HG03460 (cell line): ENCODE measurements at regions not wholly inside any gene's neighbourhood (a gene's known extent, or its start where the extent isn't known, plus 50 kb on each side); places are given as distances from the start of the nearest gene placed in this dataset.
"Not testable (repeated sequence)": the region's sequence is repeated elsewhere in the genome, so short reads cannot be mapped to it uniquely, and the experiment has no call there.

ENCODE experiments used
- ATAC-seq: cut with Tn5 transposase; IDR thresholded peaks from one replicate; pipeline ENCODE4 v1.9.1; 2021; ENCODE audit not compliant: unreplicated experiment

DNA sequence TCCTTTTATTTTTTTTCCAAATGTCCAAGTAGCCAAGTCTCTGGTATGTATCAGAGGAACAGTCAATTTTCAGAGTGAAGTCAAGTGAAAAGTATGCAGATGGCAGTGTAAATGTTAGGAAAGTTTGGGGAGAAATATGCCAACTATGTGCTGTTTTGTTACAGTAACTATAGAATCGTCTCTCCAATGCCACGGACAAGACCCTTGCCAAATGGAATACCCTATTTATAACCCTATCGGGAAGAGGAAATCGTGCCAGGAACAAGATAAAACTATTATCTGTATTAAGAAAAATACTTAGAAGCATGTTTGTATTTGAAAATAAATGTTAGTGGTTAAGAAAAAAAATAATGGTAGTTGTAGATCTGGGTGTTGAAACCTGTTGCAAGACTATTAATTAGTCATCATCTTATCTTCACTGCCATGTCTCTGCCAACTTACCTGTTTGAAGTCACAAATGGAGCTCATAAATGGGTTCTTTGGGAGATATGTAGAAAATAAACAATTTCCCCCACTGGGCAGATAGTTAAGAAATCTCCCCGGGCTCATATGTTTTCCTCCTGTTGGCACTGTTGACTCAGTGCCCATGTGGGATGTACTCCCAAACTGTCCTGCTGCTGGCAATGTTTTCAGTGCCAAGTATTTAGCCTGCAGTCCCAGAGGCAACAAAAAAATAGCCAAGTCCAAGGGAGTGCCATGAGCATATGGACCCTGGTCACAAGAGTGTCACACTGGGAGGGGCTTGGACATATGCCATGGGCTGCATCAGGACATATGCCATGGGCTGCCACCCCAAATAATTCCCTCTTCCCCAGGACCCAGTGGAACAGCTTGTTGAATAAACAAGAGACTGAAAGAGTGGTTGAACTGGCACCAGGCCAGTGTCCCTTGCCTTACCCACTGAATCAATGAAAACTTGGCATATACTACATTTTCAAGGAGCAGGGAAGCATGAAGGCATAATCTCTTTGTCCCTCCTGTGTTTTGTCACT is 366.9 kb downstream of the OSR1 start:
- ATAC-seq = no peak

DNA sequence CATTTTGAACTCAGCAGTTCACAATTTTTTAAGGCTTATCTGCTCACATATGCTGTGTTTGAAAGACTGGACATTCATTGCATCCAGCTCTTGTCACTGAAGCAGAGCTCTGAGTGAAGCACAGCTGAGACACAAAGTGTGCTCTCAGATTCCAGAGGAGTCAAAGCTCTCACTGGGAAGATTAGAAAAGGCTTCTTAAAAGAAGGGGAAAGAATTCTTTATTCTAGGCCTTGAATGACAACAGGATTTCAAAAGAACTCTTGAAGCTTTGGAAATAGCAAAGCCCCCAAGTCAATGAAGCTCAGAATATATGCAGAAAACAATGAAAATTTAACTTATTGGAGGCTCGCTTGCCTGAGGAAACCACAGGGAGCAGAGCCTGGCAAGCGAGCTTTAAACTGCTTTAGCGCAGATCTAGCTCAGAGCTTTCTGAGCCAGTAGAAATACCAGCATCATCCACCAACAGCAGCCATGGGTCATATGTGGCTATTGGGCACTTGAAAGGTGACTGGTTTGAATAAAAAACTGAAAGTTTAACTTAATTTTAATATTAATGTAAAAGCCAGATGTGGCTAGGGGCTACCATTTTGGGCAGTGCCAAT is 369.7 kb downstream of the OSR1 start:
- no peak for ATAC-seq

- ATAC-seq = no peak
Measured at GRCh38 chr2:18987592-18988073, 370.8 kb downstream of the OSR1 start.

- no peak for ATAC-seq
Measured at GRCh38 chr2:18987016-18987415, 371.4 kb downstream of the OSR1 start.

- ATAC-seq = no peak
Measured at GRCh38 chr2:18986046-18986445, 372.4 kb downstream of the OSR1 start.

DNA sequence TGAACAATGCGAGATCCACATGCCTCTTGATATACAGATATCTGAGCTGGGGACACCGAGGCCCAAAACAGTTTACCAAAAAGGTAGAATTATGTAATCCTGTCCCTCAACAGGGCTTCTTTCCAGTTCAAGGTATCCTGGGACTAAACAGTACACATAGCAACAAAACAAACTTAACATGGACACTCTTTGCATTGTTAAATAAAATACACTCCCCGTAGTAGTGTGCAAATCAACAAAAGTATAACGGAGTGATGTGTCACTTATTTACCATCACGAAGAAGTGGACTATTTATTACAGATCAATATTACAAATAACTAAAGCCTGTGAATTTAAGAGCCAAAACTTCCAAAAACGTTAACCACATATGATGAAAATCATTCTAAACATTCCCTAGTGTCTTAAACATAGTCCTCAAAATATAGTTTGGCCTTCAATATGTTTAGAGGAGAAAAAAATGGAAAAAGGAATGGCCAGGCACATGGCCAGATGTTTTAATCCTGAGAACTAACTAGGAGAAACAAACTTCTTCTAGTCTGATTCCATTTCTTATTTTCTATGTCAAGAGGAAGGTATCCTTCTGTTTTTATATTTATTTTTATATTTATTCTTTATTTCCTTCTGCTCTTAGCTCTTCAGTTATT is 377.5 kb downstream of the OSR1 start:
- no peak for ATAC-seq

DNA sequence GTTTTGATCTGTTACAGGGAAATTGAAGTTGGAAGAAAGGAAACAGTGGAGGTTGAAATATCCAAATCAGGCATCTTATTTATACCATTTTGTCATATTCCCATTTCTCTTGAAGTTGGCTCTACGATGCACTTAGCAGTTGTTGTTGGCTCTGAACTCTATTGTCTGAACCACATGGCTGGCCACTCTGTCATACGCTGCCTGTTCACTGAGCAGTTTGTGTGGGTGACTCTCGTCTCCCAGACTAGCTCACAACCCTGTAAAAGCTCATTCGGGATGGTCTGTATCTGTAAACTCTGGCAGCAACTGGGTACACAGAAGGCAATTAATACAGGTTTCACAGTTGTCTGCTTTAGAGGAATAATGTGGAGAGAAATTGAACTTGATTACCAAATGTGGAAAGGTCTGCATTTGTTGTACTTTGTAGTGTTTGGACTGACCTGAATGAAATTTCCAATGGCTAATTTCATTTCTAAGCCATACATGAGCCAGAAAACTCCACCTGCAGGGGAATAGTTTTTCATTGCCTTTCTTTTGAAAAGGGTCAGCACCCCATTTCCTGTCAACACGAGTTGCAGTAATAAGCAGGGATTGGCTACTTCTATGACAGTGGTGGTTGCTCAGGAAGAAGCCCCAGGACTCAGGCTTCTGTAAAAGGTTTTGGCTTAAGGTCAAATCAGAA is 378.2 kb downstream of the OSR1 start:
- no peak for ATAC-seq

DNA sequence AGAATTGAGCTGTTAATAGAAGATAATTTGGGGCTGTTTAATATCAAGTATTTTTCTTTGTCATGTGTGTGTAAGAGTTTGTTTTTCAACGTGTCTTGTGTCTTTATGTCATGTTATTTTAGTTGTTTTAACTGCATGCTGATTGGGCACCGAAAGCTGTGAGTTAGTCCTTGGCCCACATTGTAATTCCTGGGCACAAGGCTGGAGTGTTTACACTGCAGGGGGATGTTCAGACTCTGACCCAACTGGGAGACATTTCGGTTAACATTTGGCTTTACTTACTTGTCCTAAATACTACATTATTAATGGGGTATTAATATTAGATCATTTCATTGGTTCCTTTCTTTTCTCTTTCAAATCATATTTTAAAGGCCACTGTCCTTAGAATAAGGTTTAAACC is 381.0 kb downstream of the OSR1 start:
- ATAC-seq = no peak

GRCh38 chr2:18976168-18976961 is 382.1 kb downstream of the OSR1 start:
- peak; percentile 87 for ATAC-seq

- no peak for ATAC-seq
Measured at GRCh38 chr2:18975506-18976167, 382.8 kb downstream of the OSR1 start.

DNA sequence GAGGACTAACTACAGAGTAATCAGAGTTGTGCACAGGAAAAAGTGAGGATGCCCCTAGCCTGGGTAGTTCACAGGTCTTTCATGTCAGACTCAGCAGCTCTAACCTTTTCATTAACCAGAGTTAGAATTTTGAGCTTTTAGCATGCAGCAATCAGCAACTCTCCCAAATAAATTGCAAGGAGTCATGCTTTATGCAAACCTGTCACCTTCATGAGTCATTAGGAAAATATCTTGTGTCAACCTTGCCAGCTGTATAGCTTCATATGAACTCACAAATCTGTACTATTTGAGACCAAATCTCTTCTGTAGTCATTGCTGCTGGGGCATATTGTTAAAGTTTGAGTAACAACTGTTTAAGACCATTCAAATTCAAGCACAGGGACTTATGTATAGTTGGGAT is 382.3 kb upstream of the NT5C1B start:
- no peak for ATAC-seq

DNA sequence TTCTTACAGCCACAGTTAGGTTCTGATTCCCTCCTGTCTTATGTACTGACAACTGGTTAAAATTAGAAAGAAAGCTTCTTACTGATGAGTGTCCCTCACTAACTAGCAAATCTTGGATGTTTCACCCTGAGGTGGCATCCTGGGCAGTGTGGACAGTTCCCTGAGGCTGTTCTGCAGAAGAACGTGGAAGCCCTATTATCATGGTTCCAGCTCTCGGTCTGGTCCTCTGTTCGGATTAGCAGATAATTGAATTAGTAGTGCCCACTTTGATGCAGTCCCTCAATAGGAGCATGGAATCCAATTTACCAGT is 381.7 kb upstream of the NT5C1B start:
- no peak for ATAC-seq

- no peak for ATAC-seq
Measured at GRCh38 chr2:18966131-18966530, 376.8 kb upstream of the NT5C1B start.

DNA sequence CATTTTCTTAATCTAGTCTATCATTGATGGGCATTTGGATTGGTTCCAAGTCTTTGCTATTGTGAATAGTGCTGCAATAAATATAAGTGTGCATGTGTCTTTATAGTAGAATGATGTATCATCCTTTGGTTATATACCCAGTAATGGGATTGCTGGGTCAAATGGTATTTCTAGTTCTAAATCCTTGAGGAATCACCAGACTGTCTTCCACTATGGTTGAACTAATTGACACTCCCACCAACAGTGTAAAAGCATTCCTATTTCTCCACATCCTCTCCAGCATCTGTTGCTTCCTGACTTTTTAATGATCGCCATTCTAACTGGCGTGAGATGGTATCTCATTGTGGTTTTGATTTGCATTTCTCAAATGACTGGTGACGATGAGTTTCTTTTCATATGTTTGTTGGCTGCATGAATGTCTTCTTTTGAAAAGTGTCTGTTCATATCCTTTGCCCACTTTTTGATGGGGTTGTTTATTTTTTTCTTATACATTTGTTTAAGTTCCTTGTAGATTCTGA is 374.4 kb upstream of the NT5C1B start:
- ATAC-seq = not testable (repeated sequence)

GRCh38 chr2:18961991-18962421 is 372.6 kb upstream of the NT5C1B start:
- ATAC-seq = no peak

- no peak for ATAC-seq
Measured at GRCh38 chr2:18959952-18960717, 370.8 kb upstream of the NT5C1B start.

GRCh38 chr2:18959200-18959599 is 369.8 kb upstream of the NT5C1B start:
- ATAC-seq = no peak

- ATAC-seq = no peak
Measured at GRCh38 chr2:18957909-18958308, 368.5 kb upstream of the NT5C1B start.

- ATAC-seq = no peak
Measured at GRCh38 chr2:18950361-18950851, 361.0 kb upstream of the NT5C1B start.
